ENCODE measurements at regions not wholly inside any gene's neighbourhood (a gene's known extent, or its start where the extent isn't known, plus 50 kb on each side); places are given as distances from the start of the nearest gene placed in this dataset.

DNA sequence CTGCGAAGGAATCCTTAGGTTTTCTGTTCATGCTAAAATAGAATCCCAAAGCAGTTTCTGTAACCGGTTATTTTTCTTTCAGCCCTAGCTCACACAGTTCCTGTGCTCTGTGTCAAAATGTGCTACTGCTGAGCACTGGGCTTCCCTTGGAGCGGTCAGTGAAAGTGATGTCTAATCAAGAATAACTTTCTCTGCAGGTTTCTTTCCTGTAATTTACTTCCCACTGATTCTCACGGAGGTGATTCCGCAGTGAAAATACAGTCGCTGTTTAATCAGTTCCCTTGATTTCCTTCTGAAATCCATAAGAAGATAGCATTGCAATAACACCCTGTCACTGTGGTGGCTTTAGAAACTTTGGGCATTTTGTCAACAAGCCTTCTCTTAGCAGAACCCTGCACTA is 112.0 kb upstream of the ISL1 start:
- no peak for ATAC-seq
- Histone ChIP-seq H3K27ac (no peak overlapping the region), H3K36me3 (no peaks in the 10 kb centered on the region), H3K4me1 (no peaks in the 10 kb centered on the region), H3K27me3 (ENCODE audit: low read depth) (no peaks in the 10 kb centered on the region), H3K9me3 (no peaks in the 10 kb centered on the region), H3K4me3 (no peak overlapping the region)
- TF ChIP-seq, protein P1, sequence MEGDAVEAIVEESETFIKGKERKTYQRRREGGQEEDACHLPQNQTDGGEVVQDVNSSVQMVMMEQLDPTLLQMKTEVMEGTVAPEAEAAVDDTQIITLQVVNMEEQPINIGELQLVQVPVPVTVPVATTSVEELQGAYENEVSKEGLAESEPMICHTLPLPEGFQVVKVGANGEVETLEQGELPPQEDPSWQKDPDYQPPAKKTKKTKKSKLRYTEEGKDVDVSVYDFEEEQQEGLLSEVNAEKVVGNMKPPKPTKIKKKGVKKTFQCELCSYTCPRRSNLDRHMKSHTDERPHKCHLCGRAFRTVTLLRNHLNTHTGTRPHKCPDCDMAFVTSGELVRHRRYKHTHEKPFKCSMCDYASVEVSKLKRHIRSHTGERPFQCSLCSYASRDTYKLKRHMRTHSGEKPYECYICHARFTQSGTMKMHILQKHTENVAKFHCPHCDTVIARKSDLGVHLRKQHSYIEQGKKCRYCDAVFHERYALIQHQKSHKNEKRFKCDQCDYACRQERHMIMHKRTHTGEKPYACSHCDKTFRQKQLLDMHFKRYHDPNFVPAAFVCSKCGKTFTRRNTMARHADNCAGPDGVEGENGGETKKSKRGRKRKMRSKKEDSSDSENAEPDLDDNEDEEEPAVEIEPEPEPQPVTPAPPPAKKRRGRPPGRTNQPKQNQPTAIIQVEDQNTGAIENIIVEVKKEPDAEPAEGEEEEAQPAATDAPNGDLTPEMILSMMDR (IDR thresholded peaks at IDR 0.05) = no peak
- intact Hi-C loops (cut with DNase I) = no loop called here
- no peak for DNase-seq

DNA sequence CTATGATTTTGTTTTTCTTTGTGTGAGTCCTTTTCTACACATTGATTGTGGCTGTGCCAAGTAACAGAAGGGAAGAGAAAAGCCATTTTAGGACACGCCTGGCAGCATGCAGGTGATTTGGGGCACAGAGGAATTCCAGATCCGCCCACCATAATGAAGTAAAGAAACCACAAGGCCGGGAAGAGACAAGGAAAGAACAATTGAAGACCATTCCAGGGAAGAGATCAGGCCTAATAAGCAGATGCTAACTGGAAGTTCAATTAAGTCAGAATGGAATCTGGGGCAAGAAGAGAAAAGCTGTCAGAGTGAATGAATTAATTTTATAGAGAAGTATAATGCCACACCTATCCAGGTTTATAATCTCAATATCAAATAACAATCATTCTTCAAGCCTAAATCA is 110.2 kb upstream of the ISL1 start:
- Histone ChIP-seq H3K4me3 (no peak overlapping the region), H3K9me3 (no peaks in the 10 kb centered on the region), H3K4me1 (no peaks in the 10 kb centered on the region), H3K27me3 (ENCODE audit: low read depth) (no peaks in the 10 kb centered on the region), H3K27ac (no peak overlapping the region), H3K36me3 (no peaks in the 10 kb centered on the region)
- DNase-seq (no peak), ATAC-seq (no peak)
- intact Hi-C loops (cut with DNase I) = no loop called here
- TF ChIP-seq, protein P1 (IDR thresholded peaks at IDR 0.05) = no peak

DNA sequence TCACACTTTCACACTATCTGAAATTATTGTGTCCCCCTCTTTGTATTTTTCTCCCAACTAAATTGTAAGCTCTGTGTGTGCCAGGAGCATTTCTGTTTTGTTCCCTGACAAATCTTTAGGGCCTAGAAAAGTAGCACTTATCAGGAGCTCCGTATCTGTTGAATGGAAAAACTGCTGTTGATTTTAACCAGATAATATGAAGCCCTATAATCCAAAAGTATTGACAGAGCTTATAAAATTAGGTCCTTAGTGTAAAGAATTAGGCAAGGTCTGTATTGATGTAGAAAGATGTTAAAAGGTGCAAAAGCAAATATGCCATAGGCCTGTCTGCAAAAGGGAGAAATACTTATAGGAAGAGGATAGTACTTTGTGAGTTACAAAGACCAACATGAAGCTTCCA is 109.4 kb upstream of the ISL1 start:
- no peak overlapping the region for H3K4me3 ChIP-seq
- TF ChIP-seq, protein P1 (IDR thresholded peaks at IDR 0.05) = no peak
- H3K4me1 ChIP-seq = no peaks in the 10 kb centered on the region
- no peak for ATAC-seq
- DNase-seq = no peak
- no peak overlapping the region for H3K27ac ChIP-seq
- H3K9me3 ChIP-seq = no peaks in the 10 kb centered on the region
- H3K27me3 ChIP-seq (ENCODE audit: low read depth) = no peaks in the 10 kb centered on the region
- no peaks in the 10 kb centered on the region for H3K36me3 ChIP-seq
- intact Hi-C loops (cut with DNase I) = no loop called here

DNA sequence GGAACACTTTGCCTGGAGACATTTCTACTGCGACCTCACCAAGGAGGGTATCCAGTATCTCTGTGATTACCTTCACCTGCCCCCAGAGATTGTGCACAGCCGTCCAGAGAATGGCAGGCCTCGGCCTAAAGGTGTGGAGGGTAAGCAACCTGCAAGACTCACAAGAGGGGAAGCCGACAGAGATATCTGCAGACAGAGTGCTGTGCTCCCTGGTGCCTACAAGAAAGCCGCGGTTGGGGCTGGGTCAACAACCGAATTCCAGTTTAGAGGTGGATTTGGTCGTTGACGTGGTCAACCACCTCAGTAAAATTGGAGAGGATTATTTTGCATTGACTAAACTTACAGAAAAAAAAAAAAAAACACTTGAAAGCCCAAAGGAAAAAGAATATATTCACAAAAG is 107.8 kb upstream of the ISL1 start:
- Histone ChIP-seq H3K27me3 (ENCODE audit: low read depth) (no peaks in the 10 kb centered on the region), H3K27ac (no peak overlapping the region), H3K36me3 (no peaks in the 10 kb centered on the region), H3K4me1 (no peaks in the 10 kb centered on the region), H3K4me3 (no peak overlapping the region), H3K9me3 (no peaks in the 10 kb centered on the region)
- DNase-seq = no peak
- no peak for ATAC-seq
- intact Hi-C loops (cut with DNase I) = no loop called here
- TF ChIP-seq, protein P1 (IDR thresholded peaks at IDR 0.05) = no peak

DNA sequence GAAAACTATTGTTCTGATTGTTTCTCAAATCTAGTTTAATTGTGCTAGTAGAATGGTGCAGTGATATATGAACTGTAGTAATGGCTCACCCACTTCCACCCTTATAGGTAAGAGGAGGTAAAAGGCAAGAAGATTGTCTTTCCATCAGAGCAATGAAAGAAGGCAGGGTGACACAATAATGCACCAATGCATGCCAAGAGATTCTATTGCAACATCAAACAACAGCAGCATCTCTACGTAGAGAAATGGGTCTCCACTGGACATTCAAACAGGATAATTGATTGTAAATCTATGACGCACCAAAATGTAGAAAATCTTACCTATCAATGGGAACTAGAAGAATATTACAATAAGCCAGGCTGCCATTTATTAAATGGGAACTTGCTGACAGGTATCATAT is 107.0 kb upstream of the ISL1 start:
- H3K4me1 ChIP-seq = no peaks in the 10 kb centered on the region
- H3K36me3 ChIP-seq = no peaks in the 10 kb centered on the region
- H3K9me3 ChIP-seq = no peaks in the 10 kb centered on the region
- intact Hi-C loops (cut with DNase I) = no loop called here
- TF ChIP-seq, protein P1 (IDR thresholded peaks at IDR 0.05) = no peak
- DNase-seq (no peak), ATAC-seq (no peak)
- no peak overlapping the region for H3K4me3 ChIP-seq
- H3K27me3 ChIP-seq (ENCODE audit: low read depth) = no peaks in the 10 kb centered on the region
- no peak overlapping the region for H3K27ac ChIP-seq

DNA sequence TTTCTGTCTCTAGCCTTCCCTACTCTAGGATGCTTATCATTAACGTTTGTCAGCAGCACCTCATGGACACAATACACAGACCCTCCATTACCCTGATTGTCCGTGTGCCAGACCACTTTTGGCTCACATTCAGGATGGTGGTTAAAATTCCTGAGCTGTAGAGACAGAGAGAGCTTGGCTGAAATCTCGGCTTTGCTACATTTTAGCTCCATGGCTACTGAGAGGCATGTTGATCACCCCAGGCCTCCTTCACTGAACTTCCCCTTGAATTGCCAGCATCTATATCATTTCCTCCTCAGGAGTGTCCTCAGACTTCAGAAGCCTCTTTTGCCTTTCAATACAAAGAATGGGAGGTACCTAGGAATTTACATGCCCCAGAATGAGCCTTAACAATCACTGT is 104.7 kb upstream of the ISL1 start:
- DNase-seq (no peak), ATAC-seq (no peak)
- H3K4me3 ChIP-seq = no peak overlapping the region
- H3K9me3 ChIP-seq = no peaks in the 10 kb centered on the region
- H3K27me3 ChIP-seq (ENCODE audit: low read depth) = no peaks in the 10 kb centered on the region
- H3K27ac ChIP-seq = no peak overlapping the region
- TF ChIP-seq, protein P1 (IDR thresholded peaks at IDR 0.05) = no peak
- intact Hi-C loops (cut with DNase I) = no loop called here
- no peaks in the 10 kb centered on the region for H3K4me1 ChIP-seq
- no peaks in the 10 kb centered on the region for H3K36me3 ChIP-seq
